Mesodermal cell (in vitro differentiated cells): ENCODE measurements at regions not wholly inside any gene's neighbourhood (a gene's known extent, or its start where the extent isn't known, plus 50 kb on each side); places are given as distances from the start of the nearest gene placed in this dataset.

Experiments used
- H3K27ac ChIP-seq: 2 replicates; pipeline ENCODE4 v1.7.0; 2013; ENCODE audit warnings: mild to moderate bottlenecking, low read depth, low read length, moderate library complexity; ENCODE audit not compliant: severe bottlenecking
- H3K36me3 ChIP-seq: 2 replicates; pipeline ENCODE4 v1.7.1; 2013; ENCODE audit warnings: mild to moderate bottlenecking, low read length, moderate library complexity; ENCODE audit not compliant: control insufficient read depth, insufficient read depth
- H3K4me1 ChIP-seq: one replicate; pipeline ENCODE4 v1.7.1; 2013; ENCODE audit warnings: mild to moderate bottlenecking, low read length; ENCODE audit not compliant: insufficient read depth, control insufficient read depth, poor library complexity, severe bottlenecking
- H3K4me3 ChIP-seq: 2 replicates; pipeline ENCODE4 v1.7.0; 2013; ENCODE audit warnings: low read length, control low read depth, mild to moderate bottlenecking; ENCODE audit not compliant: insufficient read depth, poor library complexity, severe bottlenecking; ENCODE audit errors: extremely low read depth
- H3K9me3 ChIP-seq: 2 replicates; pipeline ENCODE4 v1.7.1; 2013; ENCODE audit warnings: mild to moderate bottlenecking, low read length, moderate library complexity; ENCODE audit not compliant: control insufficient read depth
- WGBS, 2 experiments: methylation state at CpG; one replicate each; pipeline ENCODE4 v1.1.5; 2013; ENCODE audit warnings: missing lambda C conversion rate in 2 of 2; ENCODE audit not compliant: insufficient coverage in 2 of 2; 5-methylcytosine and 5-hydroxymethylcytosine counted together

DNA sequence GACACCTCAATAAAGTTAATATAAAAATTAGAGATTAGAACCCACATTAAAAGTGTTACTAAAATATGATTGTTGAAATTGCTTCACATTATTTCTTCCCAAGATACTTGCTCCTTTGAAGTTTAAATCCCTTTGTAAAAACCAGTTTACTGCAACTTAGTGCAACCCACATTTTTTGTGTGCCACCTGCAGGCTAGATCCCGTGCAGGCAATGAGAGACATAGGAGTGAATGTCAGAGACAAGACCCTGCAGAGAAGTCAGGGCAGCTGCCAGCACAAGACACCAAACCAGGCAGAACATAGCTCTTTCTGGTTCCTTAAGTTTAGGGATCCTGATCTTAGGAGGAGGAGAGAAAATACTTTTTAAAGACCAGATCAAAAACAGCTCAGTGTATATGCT is 142.8 kb upstream of the MTNR1B start:
- H3K9me3 ChIP-seq: no peaks in the 10 kb centered on the region
- WGBS, 2 experiments: 58 to 67% methylated on average over 1 of the region's 1 CpG

DNA sequence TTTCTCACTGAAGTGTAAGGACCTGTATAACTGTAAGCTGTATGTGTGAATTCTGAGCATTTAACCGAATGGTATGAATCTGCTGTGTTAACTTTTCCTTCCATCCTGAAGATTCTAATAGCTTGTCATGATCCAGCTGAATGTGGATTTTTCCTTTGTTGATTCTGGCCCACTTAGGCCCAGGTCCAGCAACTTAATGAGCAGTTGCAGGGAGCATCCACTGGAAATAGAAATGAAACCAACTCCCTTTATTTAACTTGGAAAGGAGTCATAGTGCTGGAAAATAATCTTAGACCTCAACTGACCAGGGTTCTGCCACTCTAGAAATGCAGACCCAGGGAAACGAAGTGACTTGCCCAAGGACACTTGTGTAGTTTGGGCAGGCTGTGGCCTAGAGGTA is 142.3 kb upstream of the MTNR1B start:
- Histone ChIP-seq H3K36me3 (peaks cover 6% of the 10 kb centered on the region), H3K9me3 (no peaks in the 10 kb centered on the region), H3K27ac (no peak overlapping the region), H3K4me3 (no peak overlapping the region), H3K4me1 (peaks cover 10% of the 10 kb centered on the region)
- WGBS, 2 experiments: 83% methylated on average over 1 of the region's 2 CpGs; no CpG with 5 or more reads in 1 of the 2 experiments

More for the DNA sequence above, 142.8 kb upstream of the MTNR1B start:
- H3K27ac ChIP-seq: no peak overlapping the region
- no peak overlapping the region for H3K4me3 ChIP-seq
- peaks cover 10% of the 10 kb centered on the region for H3K4me1 ChIP-seq
- H3K36me3 ChIP-seq: peaks cover under 1% of the 10 kb centered on the region

DNA sequence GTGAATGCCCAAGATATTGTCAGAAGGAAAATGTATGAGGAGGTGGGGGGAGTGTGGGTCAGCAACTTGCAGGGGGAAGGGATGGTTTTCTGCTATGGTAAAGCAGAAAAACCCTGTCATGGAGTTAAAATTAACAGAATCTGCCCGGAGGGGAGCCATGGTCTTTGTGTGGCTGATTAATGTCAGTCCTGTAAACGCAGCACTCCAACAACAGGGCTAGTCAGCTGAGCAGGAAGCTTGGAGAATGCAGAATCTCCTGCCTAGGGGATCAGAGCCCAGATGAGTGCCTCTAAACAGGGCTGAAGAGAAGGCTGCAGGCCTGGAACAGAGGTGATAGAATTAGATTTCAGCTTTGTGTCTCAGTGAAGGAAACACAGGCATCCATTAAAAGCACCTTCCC is 140.9 kb upstream of the MTNR1B start:
- Histone ChIP-seq H3K9me3 (no peaks in the 10 kb centered on the region), H3K36me3 (peaks cover 6% of the 10 kb centered on the region), H3K4me3 (no peak overlapping the region), H3K27ac (peak overlapping the region; percentile 55), H3K4me1 (peaks cover 10% of the 10 kb centered on the region)
- WGBS, 2 experiments: 41 to 43% methylated on average over 1 to 2 of the region's 2 CpGs

DNA sequence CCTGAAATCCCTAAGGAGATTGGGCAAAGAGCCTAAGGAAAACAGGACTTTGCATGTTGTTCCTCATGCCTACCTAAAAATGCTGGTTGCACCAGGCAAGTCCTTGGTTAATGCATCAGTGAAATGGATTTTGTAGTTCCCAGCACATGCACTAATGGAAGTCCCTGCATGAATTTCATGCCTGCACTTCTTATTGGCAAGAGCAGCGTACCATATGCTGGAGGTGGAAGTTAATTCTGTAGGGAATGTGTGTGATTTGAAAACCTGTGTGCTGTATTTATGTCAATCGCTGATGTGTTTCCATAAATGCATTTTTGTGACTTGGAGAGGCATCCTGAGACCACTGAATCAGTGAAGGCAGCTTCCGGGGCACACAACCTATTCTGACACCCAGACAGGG is 140.3 kb upstream of the MTNR1B start:
- Histone ChIP-seq H3K9me3 (no peaks in the 10 kb centered on the region), H3K27ac (peak overlapping the region; percentile 55), H3K36me3 (peaks cover 6% of the 10 kb centered on the region), H3K4me1 (peaks cover 10% of the 10 kb centered on the region), H3K4me3 (no peak overlapping the region)
- 94% methylated on average over 2 to 3 of the region's 3 CpGs for WGBS, 2 experiments

DNA sequence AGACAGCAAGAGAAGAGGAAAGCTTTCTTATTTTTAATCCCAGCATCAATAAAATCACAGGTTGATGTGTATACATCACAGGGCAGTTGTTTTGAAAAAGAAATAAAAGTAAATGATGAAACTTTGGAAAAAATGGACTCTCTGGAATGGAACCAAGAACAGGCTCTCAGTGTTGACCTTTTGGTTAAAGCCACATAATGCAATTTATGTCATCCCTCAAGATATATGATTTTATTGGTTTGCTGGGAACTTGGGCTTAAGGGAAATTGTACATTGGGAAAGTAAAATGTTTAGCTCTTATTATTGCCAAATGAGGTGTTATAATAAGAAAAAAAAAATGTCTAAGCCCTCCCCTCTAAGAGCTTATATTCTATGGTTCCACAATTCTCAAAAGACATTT is 139.8 kb upstream of the MTNR1B start:
- no peaks in the 10 kb centered on the region for H3K9me3 ChIP-seq
- no peak overlapping the region for H3K27ac ChIP-seq
- peaks cover 10% of the 10 kb centered on the region for H3K4me1 ChIP-seq
- no peak overlapping the region for H3K4me3 ChIP-seq
- peaks cover 6% of the 10 kb centered on the region for H3K36me3 ChIP-seq

DNA sequence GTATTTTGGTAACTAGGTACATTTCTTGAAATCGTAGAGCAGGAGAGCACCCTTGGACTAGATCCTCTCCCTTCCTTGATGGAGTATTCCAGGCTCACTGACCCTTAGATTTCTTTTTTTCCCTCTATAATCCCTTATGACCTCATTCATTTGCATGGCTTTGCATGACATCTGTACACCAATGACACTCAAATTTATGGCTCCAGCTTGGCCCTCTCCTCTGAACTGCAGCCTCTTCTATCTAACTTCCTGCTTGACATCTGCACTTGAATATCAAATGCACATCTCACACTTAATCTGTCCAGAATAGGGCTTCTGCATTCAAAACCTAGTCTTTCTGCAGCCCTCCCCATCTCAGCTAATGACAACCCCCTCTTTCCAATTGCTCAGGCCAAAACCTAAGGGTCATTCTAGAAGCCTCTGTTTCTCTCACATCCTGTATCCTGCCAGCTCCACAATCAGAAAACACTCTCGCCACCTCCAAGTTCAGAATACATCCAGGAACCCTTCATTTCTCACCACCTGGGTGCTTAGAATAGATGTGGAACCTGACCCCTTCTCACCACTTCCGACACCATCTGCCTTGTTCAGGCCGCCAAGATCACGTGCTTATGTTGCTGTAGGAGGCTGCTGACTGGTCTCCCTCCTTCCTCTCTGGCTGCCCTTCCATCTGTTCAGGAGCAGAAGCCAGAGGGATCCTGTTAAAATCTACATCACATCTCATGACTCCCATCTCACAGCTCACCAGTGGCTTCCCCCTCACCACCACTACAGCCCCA is 138.9 kb upstream of the MTNR1B start:
- no peak overlapping the region for H3K4me3 ChIP-seq
- H3K27ac ChIP-seq: no peak overlapping the region
- H3K36me3 ChIP-seq: peaks cover 6% of the 10 kb centered on the region
- WGBS, 2 experiments: 93 to 94% methylated on average over 2 to 3 of the region's 5 CpGs
- peaks cover 10% of the 10 kb centered on the region for H3K4me1 ChIP-seq
- no peaks in the 10 kb centered on the region for H3K9me3 ChIP-seq

DNA sequence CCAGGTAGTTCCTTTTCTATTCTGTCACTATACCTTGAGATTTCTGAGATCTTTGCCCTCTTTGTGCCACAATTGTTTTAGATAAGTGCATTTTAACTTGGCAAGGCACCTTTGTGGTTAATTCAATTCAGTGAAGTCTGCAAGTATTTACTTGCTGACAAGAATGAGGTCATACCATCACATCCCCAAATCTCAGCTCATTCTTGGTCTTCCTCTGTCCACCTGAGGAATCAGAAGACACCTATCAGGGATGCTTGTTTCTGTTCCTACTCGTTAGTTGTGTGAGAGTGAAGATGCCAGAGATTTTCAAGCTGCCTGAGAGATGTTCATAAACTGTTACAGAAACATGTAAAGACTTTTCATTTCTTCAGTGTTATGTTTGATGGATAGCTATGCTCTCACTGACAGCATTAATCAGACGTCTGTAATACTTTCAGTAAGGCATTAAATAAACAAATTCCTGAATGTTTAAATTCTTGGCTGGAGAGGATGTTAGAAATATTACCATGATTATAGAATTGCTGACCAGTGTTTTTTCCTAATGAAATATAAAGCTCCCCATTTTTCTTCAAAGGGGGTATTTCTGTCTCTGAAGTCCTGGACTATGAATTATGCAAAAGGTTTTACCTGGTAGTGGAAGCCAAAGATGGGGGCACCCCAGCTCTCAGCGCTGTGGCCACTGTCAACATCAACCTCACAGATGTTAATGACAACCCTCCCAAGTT is 135.0 kb upstream of the MTNR1B start:
- no peaks in the 10 kb centered on the region for H3K4me1 ChIP-seq
- no peak overlapping the region for H3K27ac ChIP-seq
- no CpG with 5 or more reads among the region's 3 CpGs for WGBS, 2 experiments
- H3K9me3 ChIP-seq: no peaks in the 10 kb centered on the region
- no peak overlapping the region for H3K4me3 ChIP-seq
- H3K36me3 ChIP-seq: peaks cover 6% of the 10 kb centered on the region

DNA sequence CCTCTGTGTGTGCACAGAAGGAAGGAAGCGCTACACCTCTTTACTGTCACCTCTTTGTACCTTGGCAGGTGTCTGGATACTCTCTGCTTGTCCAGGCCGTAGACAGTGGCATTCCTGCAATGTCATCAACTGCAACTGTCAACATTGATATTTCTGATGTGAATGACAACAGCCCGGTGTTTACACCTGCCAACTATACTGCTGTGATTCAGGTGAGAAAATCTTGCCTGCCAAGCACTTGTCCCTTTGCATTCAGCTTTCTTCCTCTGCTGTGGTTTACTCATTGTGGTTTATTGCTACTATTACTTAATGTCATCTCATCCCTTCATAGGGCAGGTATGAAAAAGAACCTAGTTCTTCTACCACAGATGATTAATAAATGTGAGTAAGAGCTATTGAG is 131.9 kb upstream of the MTNR1B start:
- Histone ChIP-seq H3K4me1 (peaks cover 5% of the 10 kb centered on the region), H3K27ac (no peak overlapping the region), H3K36me3 (no peaks in the 10 kb centered on the region), H3K4me3 (no peak overlapping the region), H3K9me3 (no peaks in the 10 kb centered on the region)
- 94 to 96% methylated on average over 3 of the region's 3 CpGs for WGBS, 2 experiments

DNA sequence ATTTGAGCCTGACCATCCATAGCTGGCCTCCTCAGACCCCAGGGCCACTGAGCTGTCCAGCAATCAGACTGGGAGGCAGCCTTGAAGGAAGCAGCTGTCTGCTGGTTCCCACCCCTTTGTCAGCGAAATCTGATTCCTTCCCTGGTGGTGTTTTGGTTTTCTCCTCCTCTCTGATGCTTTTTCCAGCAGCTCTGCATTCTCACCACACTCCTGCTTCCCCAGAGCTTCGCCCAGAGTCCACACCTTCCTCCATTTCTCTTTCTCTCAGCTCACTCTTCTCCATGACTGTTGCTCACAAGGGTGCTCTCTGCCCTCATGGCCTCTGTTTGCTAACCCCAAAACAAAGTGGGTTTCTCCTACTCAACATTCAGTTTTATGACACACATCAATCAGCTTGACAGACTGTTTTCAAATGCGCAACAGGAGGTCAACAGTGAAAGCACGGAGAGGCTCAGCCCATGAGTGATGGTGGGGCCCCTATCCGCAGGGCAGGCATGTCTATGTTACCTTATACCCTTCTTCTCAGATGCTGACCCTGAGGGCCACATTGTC is 130.6 kb upstream of the MTNR1B start:
- H3K9me3 ChIP-seq: no peaks in the 10 kb centered on the region
- peak overlapping the region; percentile 34 for H3K27ac ChIP-seq
- WGBS, 2 experiments: 45 to 50% methylated on average over 5 of the region's 5 CpGs

DNA sequence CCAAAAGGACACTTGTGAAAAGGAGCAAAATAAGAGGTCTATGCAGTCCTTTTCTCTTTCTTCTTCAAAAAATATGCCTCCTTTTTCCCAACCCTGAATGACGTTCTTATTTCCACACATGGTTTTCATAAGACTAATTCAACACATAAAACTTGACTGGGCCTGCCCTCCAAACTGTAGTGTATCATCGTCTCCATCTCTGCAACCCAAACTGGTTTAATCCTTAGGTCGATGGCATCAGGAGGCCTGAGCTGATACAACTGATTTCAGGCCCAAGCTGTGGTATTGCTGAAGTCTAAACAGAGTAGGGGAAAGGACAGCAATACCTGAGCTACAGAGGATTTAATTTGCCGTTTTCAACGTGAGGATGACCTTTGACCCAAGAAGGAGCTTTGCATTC is 130.0 kb upstream of the MTNR1B start:
- Histone ChIP-seq H3K9me3 (no peaks in the 10 kb centered on the region), H3K4me1 (peaks cover 5% of the 10 kb centered on the region), H3K27ac (no peak overlapping the region), H3K36me3 (peaks cover 6% of the 10 kb centered on the region), H3K4me3 (no peak overlapping the region)
- WGBS, 2 experiments: 73 to 92% methylated on average over 5 of the region's 5 CpGs

More for the DNA sequence above, 130.6 kb upstream of the MTNR1B start:
- Histone ChIP-seq H3K4me1 (peaks cover 5% of the 10 kb centered on the region), H3K4me3 (no peak overlapping the region), H3K36me3 (no peaks in the 10 kb centered on the region)

DNA sequence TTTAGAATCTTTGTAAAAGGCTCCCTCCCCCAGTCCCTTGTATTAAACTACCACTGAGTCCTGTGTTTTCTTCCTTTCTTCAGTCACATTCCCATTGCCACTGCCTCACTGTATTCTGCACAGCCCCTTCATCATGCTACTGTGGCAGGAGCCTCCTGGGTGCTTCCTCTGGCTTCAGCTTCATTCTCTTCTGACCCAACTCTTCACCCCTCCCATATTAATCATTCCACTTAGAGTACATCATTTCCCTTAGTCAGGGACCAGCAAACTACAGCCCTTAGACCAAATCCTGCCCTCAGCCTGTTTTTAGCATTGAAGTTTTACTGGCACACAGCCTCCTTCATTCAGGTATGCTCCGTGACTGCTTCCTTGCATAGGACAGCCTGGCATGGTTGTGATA is 127.7 kb upstream of the MTNR1B start:
- Histone ChIP-seq H3K36me3 (peaks cover 7% of the 10 kb centered on the region), H3K9me3 (no peaks in the 10 kb centered on the region), H3K27ac (no peak overlapping the region), H3K4me1 (peaks cover 18% of the 10 kb centered on the region), H3K4me3 (no peak overlapping the region)
- WGBS, 2 experiments: no CpG with 5 or more reads among the region's 1 CpG
